AG04450 (cell line): ENCODE measurements at regions not wholly inside any gene's neighbourhood (a gene's known extent, or its start where the extent isn't known, plus 50 kb on each side); places are given as distances from the start of the nearest gene placed in this dataset.
"Not testable (repeated sequence)": the region's sequence is repeated elsewhere in the genome, so short reads cannot be mapped to it uniquely, and the experiment has no call there.

Experiments used
- CTCF ChIA-PET: fragments of 300-600, 350-600 bp; formaldehyde crosslinking; extraction: SDS; loops from one replicate; lab custom pipeline; 2022; ENCODE audit warnings: antibody characterized with exemption, inconsistent platforms; lab: Charles Lee
- POLR2A ChIA-PET: fragments of 350-600 bp; formaldehyde crosslinking; extraction: SDS; loops from one replicate; lab custom pipeline; 2021; ENCODE audit warnings: antibody characterized with exemption, inconsistent platforms; lab: Yijun Ruan, JAX
- DNase-seq: peaks from one replicate; pipeline ENCODE4 v3.0.0-alpha.2; 2011; ENCODE audit warnings: low read depth, low spot score
- H3K27ac ChIP-seq: one replicate; pipeline ENCODE4 v1.5.1; 2012; ENCODE audit warnings: low read depth, low read length, control low read depth
- H3K27me3 ChIP-seq: one replicate; pipeline ENCODE4 v1.6.0; 2012; ENCODE audit warnings: low read length; ENCODE audit not compliant: control insufficient read depth, insufficient read depth
- H3K4me3 ChIP-seq: 2 replicates; pipeline ENCODE4 v1.5.1; 2011; ENCODE audit warnings: mild to moderate bottlenecking, low read depth, low read length, control low read depth
- H3K9me3 ChIP-seq: 2 replicates; pipeline ENCODE4 v1.5.1; 2012; ENCODE audit warnings: low read length; ENCODE audit not compliant: control insufficient read depth, insufficient read depth
- CTCF ChIP-seq: IDR thresholded peaks from 2 replicates; pipeline ENCODE4 v1.5.1; 2011; ENCODE audit warnings: low read depth, low read length, control low read depth, inconsistent platforms

- ChIA-PET POLR2A (no interaction called here), CTCF (no interaction called here)
- DNase-seq = no peak
- Histone ChIP-seq H3K27ac (no peak overlapping the region), H3K27me3 (no peaks in the 10 kb centered on the region), H3K9me3 (peaks cover 14% of the 10 kb centered on the region), H3K4me3 (no peak overlapping the region)
- no peak for TF ChIP-seq CTCF
Observed at GRCh38 chr7:156524818-156525597, 115.6 kb upstream of the RNF32 start.

- Histone ChIP-seq H3K27ac (no peak overlapping the region), H3K4me3 (no peak overlapping the region), H3K27me3 (no peaks in the 10 kb centered on the region), H3K9me3 (peaks cover 21% of the 10 kb centered on the region)
- ChIA-PET CTCF (no interaction called here), POLR2A (no interaction called here)
- TF ChIP-seq CTCF = no peak
- DNase-seq = no peak
Observed at GRCh38 chr7:156523447-156524048, 117.0 kb upstream of the RNF32 start.

- peaks cover 26% of the 10 kb centered on the region for H3K9me3 ChIP-seq
- ChIA-PET CTCF (no interaction called here), POLR2A (no interaction called here)
- no peaks in the 10 kb centered on the region for H3K27me3 ChIP-seq
- DNase-seq = no peak
- TF ChIP-seq CTCF = no peak
- H3K27ac ChIP-seq = no peak overlapping the region
- H3K4me3 ChIP-seq = no peak overlapping the region
Observed at GRCh38 chr7:156522801-156523200, 117.8 kb upstream of the RNF32 start.

GRCh38 chr7:156519070-156519469 is 121.5 kb upstream of the RNF32 start:
- CTCF ChIA-PET = no interaction called here
- H3K27ac ChIP-seq = no peak overlapping the region
- H3K9me3 ChIP-seq = peaks cover 44% of the 10 kb centered on the region
- H3K27me3 ChIP-seq = no peaks in the 10 kb centered on the region
- no peak for TF ChIP-seq CTCF
- H3K4me3 ChIP-seq = no peak overlapping the region
- POLR2A ChIA-PET = no interaction called here
- DNase-seq = no peak

GRCh38 chr7:156518466-156518865 is 122.1 kb upstream of the RNF32 start:
- no peak for DNase-seq
- CTCF ChIA-PET = no interaction called here
- Histone ChIP-seq H3K9me3 (peaks cover 38% of the 10 kb centered on the region), H3K27me3 (no peaks in the 10 kb centered on the region), H3K4me3 (no peak overlapping the region), H3K27ac (no peak overlapping the region)
- TF ChIP-seq CTCF = no peak
- POLR2A ChIA-PET = no interaction called here

GRCh38 chr7:156517858-156518257 is 122.7 kb upstream of the RNF32 start:
- POLR2A ChIA-PET, CTCF ChIA-PET, H3K4me3 ChIP-seq, H3K27me3 ChIP-seq, H3K27ac ChIP-seq, DNase-seq: not testable (repeated sequence)
- peaks cover 35% of the 10 kb centered on the region for H3K9me3 ChIP-seq
